ENCODE measurements at regions not wholly inside any gene's neighbourhood (a gene's known extent, or its start where the extent isn't known, plus 50 kb on each side); places are given as distances from the start of the nearest gene placed in this dataset.
"Not testable (repeated sequence)": the region's sequence is repeated elsewhere in the genome, so short reads cannot be mapped to it uniquely, and the experiment has no call there.

DNA sequence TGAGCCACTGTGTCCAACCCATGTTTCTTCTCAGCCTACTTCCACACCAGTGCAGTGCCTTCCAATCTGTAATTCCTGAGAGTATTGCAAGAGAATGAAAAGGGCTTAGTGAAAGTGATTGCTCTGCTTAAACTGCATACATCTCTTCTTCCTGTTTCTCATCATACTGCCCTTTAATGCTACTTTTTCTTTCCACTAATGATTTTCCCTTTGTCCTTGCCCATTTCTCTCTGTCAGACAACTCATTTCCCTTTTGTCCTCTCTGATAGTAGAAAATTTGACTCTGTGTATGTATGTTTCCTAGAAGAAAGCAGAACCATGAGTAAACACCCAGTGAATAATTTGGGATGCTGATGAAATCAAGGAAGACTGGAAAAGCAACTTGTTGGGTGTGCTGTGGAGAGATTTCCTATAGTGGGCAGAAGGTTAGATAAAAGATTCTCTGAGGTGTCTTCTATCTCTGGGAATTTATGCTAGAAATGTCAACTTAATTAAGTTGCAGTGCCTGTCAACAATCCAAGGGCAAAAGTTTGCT lies 102.2 kb upstream of the CHD1 start:
- peaks cover 7% of the 10 kb centered on the region; the same call in 1 of the 2 replicates for H4K20me1 ChIP-seq (ENCODE audit: insufficient read depth, low read length)
- no peak for DNase-seq
- no peak overlapping the region for H3K4me2 ChIP-seq (ENCODE audit: low read depth, low read length)
- H3F3A ChIP-seq (ENCODE audit: insufficient read depth, low read length) = peaks cover 18% of the 10 kb centered on the region
- TF ChIP-seq EZH2phosphoT487 (IDR thresholded peaks at IDR 0.05; ENCODE audit: low read length) = no peak
- TF ChIP-seq EZH2 (optimal IDR thresholded peaks at IDR 0.05; ENCODE audit: low read depth, low read length) = no peak
- TF ChIP-seq, protein P1, sequence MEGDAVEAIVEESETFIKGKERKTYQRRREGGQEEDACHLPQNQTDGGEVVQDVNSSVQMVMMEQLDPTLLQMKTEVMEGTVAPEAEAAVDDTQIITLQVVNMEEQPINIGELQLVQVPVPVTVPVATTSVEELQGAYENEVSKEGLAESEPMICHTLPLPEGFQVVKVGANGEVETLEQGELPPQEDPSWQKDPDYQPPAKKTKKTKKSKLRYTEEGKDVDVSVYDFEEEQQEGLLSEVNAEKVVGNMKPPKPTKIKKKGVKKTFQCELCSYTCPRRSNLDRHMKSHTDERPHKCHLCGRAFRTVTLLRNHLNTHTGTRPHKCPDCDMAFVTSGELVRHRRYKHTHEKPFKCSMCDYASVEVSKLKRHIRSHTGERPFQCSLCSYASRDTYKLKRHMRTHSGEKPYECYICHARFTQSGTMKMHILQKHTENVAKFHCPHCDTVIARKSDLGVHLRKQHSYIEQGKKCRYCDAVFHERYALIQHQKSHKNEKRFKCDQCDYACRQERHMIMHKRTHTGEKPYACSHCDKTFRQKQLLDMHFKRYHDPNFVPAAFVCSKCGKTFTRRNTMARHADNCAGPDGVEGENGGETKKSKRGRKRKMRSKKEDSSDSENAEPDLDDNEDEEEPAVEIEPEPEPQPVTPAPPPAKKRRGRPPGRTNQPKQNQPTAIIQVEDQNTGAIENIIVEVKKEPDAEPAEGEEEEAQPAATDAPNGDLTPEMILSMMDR (IDR thresholded peaks at IDR 0.05; ENCODE audit: low read length) = no peak
- H3K79me2 ChIP-seq (ENCODE audit: low read length) = no peaks in the 10 kb centered on the region
- no peak overlapping the region for H3K27ac ChIP-seq (ENCODE audit: low read length)
- peaks cover 57% of the 10 kb centered on the region for H3K27me3 ChIP-seq (replicated peaks; ENCODE audit: insufficient read depth, low read length)
- no peaks in the 10 kb centered on the region for H3K9me2 ChIP-seq (replicated peaks; ENCODE audit: insufficient read depth, low read length)
- no peaks in the 10 kb centered on the region for H3K9me3 ChIP-seq (replicated peaks; ENCODE audit: insufficient read depth, low read length)
- no peak overlapping the region for H3K4me3 ChIP-seq (ENCODE audit: low read length)
- peaks cover 23% of the 10 kb centered on the region for H3K4me1 ChIP-seq (ENCODE audit: low read length)
- H3K36me3 ChIP-seq (replicated peaks; ENCODE audit: insufficient read depth, low read length) = no peaks in the 10 kb centered on the region
- no peak overlapping the region for H3K9ac ChIP-seq (ENCODE audit: low read length)
- H2AFZ ChIP-seq (ENCODE audit: low read length) = no peak overlapping the region

DNA sequence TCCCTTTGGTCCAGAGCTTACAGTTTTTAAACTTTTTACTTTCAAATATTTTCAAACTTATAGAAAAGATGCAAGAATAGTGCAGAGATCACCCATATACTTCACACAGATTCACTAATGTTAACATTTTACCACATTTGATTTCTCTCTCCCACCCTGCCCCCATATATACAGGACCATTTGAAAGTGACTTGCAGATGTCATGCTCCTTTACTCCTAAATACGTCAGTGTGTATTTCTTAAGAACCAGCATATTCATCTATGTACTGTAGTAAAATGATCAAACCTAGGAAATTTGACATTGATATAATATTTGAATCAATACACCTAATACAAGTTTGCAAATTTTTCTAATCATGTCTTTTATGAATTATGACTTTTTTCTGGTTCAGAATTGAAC lies 100.4 kb upstream of the CHD1 start:
- Histone ChIP-seq H3K9me3 (replicated peaks; ENCODE audit: insufficient read depth, low read length) (no peaks in the 10 kb centered on the region), H3K9me2 (replicated peaks; ENCODE audit: insufficient read depth, low read length) (no peaks in the 10 kb centered on the region), H2AFZ (ENCODE audit: low read length) (no peak overlapping the region), H3K79me2 (ENCODE audit: low read length) (no peaks in the 10 kb centered on the region), H3K4me1 (ENCODE audit: low read length) (peaks cover 23% of the 10 kb centered on the region), H3F3A (ENCODE audit: insufficient read depth, low read length) (peaks cover 18% of the 10 kb centered on the region), H3K4me3 (ENCODE audit: low read length) (no peak overlapping the region), H3K9ac (ENCODE audit: low read length) (no peak overlapping the region), H4K20me1 (ENCODE audit: insufficient read depth, low read length) (peaks cover 7% of the 10 kb centered on the region; the same call in 1 of the 2 replicates), H3K36me3 (replicated peaks; ENCODE audit: insufficient read depth, low read length) (no peaks in the 10 kb centered on the region), H3K4me2 (ENCODE audit: low read depth, low read length) (no peak overlapping the region), H3K27me3 (replicated peaks; ENCODE audit: insufficient read depth, low read length) (peaks cover 73% of the 10 kb centered on the region), H3K27ac (ENCODE audit: low read length) (no peak overlapping the region)
- TF ChIP-seq EZH2 (optimal IDR thresholded peaks at IDR 0.05; ENCODE audit: low read depth, low read length) = no peak
- TF ChIP-seq EZH2phosphoT487 (IDR thresholded peaks at IDR 0.05; ENCODE audit: low read length) = no peak
- TF ChIP-seq, protein P1 (IDR thresholded peaks at IDR 0.05; ENCODE audit: low read length) = no peak
- no peak for DNase-seq

DNA sequence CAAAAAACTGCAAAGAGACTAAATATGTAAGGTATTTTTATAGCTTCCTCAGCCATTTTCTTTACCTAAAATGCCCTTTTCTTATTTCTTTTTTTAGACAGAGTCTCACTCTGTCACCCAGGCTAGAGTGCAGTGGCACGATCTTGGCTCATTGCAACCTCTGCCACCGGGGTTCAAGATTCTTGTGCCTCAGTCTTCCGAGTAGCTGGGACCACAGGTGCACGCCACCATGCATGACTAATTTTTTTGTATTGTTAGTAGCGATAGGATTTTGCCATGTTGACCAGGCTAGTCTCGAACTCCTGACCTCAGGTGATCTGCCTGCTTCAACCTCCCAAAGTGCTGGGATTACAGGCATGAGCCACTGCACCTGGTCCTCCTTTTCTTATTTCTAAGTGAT lies 99.4 kb upstream of the CHD1 start:
- H4K20me1 ChIP-seq (ENCODE audit: insufficient read depth, low read length); H3K27ac ChIP-seq (ENCODE audit: low read length); DNase-seq; H3K79me2 ChIP-seq (ENCODE audit: low read length); H3K9me3 ChIP-seq (replicated peaks; ENCODE audit: insufficient read depth, low read length); H2AFZ ChIP-seq (ENCODE audit: low read length); H3K9ac ChIP-seq (ENCODE audit: low read length); H3K4me3 ChIP-seq (ENCODE audit: low read length); H3K9me2 ChIP-seq (replicated peaks; ENCODE audit: insufficient read depth, low read length); H3K36me3 ChIP-seq (replicated peaks; ENCODE audit: insufficient read depth, low read length): not testable (repeated sequence)
- Histone ChIP-seq H3K4me1 (ENCODE audit: low read length) (peaks cover 23% of the 10 kb centered on the region), H3K27me3 (replicated peaks; ENCODE audit: insufficient read depth, low read length) (peaks cover 70% of the 10 kb centered on the region), H3F3A (ENCODE audit: insufficient read depth, low read length) (peaks cover 18% of the 10 kb centered on the region), H3K4me2 (ENCODE audit: low read depth, low read length) (peak overlapping the region; percentile 31; the same call in 1 of the 2 replicates)

GRCh38 chr5:99025298-99026045 lies 96.7 kb upstream of the CHD1 start:
- no peak overlapping the region for H3K4me2 ChIP-seq (ENCODE audit: low read depth, low read length)
- no peak overlapping the region for H3K4me3 ChIP-seq (ENCODE audit: low read length)
- peaks cover 7% of the 10 kb centered on the region; the same call in 1 of the 2 replicates for H4K20me1 ChIP-seq (ENCODE audit: insufficient read depth, low read length)
- no peak for DNase-seq
- H2AFZ ChIP-seq (ENCODE audit: low read length) = no peak overlapping the region
- H3K27me3 ChIP-seq (replicated peaks; ENCODE audit: insufficient read depth, low read length) = peaks cover 59% of the 10 kb centered on the region
- TF ChIP-seq, protein P1 (IDR thresholded peaks at IDR 0.05; ENCODE audit: low read length) = no peak
- TF ChIP-seq EZH2 (optimal IDR thresholded peaks at IDR 0.05; ENCODE audit: low read depth, low read length) = no peak
- TF ChIP-seq EZH2phosphoT487 (IDR thresholded peaks at IDR 0.05; ENCODE audit: low read length) = no peak
- no peaks in the 10 kb centered on the region for H3K9me2 ChIP-seq (replicated peaks; ENCODE audit: insufficient read depth, low read length)
- H3K9me3 ChIP-seq (replicated peaks; ENCODE audit: insufficient read depth, low read length) = no peaks in the 10 kb centered on the region
- no peak overlapping the region for H3K9ac ChIP-seq (ENCODE audit: low read length)
- H3F3A ChIP-seq (ENCODE audit: insufficient read depth, low read length) = peaks cover 18% of the 10 kb centered on the region
- no peaks in the 10 kb centered on the region for H3K36me3 ChIP-seq (replicated peaks; ENCODE audit: insufficient read depth, low read length)
- peaks cover 23% of the 10 kb centered on the region for H3K4me1 ChIP-seq (ENCODE audit: low read length)
- H3K27ac ChIP-seq (ENCODE audit: low read length) = no peak overlapping the region
- no peaks in the 10 kb centered on the region for H3K79me2 ChIP-seq (ENCODE audit: low read length)

Measured in MM.1S (cell line).